ENCODE measurements at regions not wholly inside any gene's neighbourhood (a gene's known extent, or its start where the extent isn't known, plus 50 kb on each side); places are given as distances from the start of the nearest gene placed in this dataset.

GRCh38 chr10:8602821-8603220 lies 548.3 kb downstream of the GATA3 start:
- H3K9me2 ChIP-seq (replicated peaks; ENCODE audit: insufficient read depth, low read length): no peaks in the 10 kb centered on the region; the same call in 1 of the 2 replicates
- H2AFZ ChIP-seq (ENCODE audit: low read depth, low read length, severe bottlenecking): no peak overlapping the region
- H3K36me3 ChIP-seq (ENCODE audit: low read length): no peaks in the 10 kb centered on the region
- no peak overlapping the region for H3K27ac ChIP-seq (ENCODE audit: low read depth, low read length)
- H3F3A ChIP-seq (ENCODE audit: insufficient read depth): no peaks in the 10 kb centered on the region
- no peaks in the 10 kb centered on the region for H3K27me3 ChIP-seq (ENCODE audit: low read length)
- no peaks in the 10 kb centered on the region for H4K20me1 ChIP-seq (ENCODE audit: low read depth, low read length)
- no peak overlapping the region for H3K9ac ChIP-seq (ENCODE audit: low read length)
- no peak overlapping the region for H3K4me3 ChIP-seq (ENCODE audit: insufficient read depth, low read length, poor library complexity, severe bottlenecking)
- no peaks in the 10 kb centered on the region for H3K79me2 ChIP-seq (ENCODE audit: insufficient read depth, low read length)
- H3K4me2 ChIP-seq (ENCODE audit: low read depth, low read length, poor library complexity, severe bottlenecking): no peak overlapping the region
- TF ChIP-seq, protein P1, sequence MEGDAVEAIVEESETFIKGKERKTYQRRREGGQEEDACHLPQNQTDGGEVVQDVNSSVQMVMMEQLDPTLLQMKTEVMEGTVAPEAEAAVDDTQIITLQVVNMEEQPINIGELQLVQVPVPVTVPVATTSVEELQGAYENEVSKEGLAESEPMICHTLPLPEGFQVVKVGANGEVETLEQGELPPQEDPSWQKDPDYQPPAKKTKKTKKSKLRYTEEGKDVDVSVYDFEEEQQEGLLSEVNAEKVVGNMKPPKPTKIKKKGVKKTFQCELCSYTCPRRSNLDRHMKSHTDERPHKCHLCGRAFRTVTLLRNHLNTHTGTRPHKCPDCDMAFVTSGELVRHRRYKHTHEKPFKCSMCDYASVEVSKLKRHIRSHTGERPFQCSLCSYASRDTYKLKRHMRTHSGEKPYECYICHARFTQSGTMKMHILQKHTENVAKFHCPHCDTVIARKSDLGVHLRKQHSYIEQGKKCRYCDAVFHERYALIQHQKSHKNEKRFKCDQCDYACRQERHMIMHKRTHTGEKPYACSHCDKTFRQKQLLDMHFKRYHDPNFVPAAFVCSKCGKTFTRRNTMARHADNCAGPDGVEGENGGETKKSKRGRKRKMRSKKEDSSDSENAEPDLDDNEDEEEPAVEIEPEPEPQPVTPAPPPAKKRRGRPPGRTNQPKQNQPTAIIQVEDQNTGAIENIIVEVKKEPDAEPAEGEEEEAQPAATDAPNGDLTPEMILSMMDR (IDR thresholded peaks at IDR 0.05; ENCODE audit: insufficient read depth, low read length, poor library complexity, severe bottlenecking): no peak
- TF ChIP-seq EZH2phosphoT487 (conservative IDR thresholded peaks at IDR 0.05; ENCODE audit: low read length): no peak
- H3K9me3 ChIP-seq (ENCODE audit: insufficient read depth, low read length): no peaks in the 10 kb centered on the region

DNA sequence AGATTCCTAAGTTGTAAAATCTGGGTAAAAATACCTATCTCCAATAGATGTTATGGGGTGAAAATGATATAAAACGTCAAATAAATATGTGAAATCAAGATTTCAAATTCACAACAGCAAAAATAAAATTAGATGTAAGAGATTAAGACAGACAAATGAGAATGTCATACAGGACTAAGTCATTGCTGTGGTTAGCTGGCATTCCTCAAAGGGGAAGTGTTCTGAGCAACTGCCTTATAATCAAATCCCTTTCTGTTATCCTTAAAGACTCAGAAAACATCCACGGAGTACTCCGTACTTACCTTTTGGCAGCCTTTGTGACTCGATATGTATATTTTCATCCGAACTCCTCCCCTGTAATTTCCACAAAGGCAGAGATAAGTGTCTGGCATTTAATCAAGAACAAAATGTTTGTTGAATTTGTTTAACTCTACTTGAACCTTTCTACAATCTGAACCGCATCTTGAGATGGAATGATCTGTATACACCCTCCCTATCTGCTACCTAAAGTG lies 559.6 kb downstream of the GATA3 start:
- Histone ChIP-seq H3K4me2 (ENCODE audit: low read depth, low read length, poor library complexity, severe bottlenecking) (no peak overlapping the region), H4K20me1 (ENCODE audit: low read depth, low read length) (no peaks in the 10 kb centered on the region), H3F3A (ENCODE audit: insufficient read depth) (no peaks in the 10 kb centered on the region), H2AFZ (ENCODE audit: low read depth, low read length, severe bottlenecking) (no peak overlapping the region), H3K79me2 (ENCODE audit: insufficient read depth, low read length) (no peaks in the 10 kb centered on the region), H3K4me3 (ENCODE audit: insufficient read depth, low read length, poor library complexity, severe bottlenecking) (no peak overlapping the region), H3K27me3 (ENCODE audit: low read length) (no peaks in the 10 kb centered on the region), H3K9ac (ENCODE audit: low read length) (no peak overlapping the region), H3K9me2 (replicated peaks; ENCODE audit: insufficient read depth, low read length) (no peaks in the 10 kb centered on the region), H3K9me3 (ENCODE audit: insufficient read depth, low read length) (no peaks in the 10 kb centered on the region), H3K36me3 (ENCODE audit: low read length) (no peaks in the 10 kb centered on the region), H3K27ac (ENCODE audit: low read depth, low read length) (no peak overlapping the region)
- no peak for TF ChIP-seq EZH2phosphoT487 (conservative IDR thresholded peaks at IDR 0.05; ENCODE audit: low read length)
- TF ChIP-seq, protein P1 (IDR thresholded peaks at IDR 0.05; ENCODE audit: insufficient read depth, low read length, poor library complexity, severe bottlenecking): no peak

- Histone ChIP-seq H3K79me2 (ENCODE audit: insufficient read depth, low read length) (no peaks in the 10 kb centered on the region), H3K36me3 (ENCODE audit: low read length) (no peaks in the 10 kb centered on the region), H3F3A (ENCODE audit: insufficient read depth) (no peaks in the 10 kb centered on the region), H3K9me2 (replicated peaks; ENCODE audit: insufficient read depth, low read length) (no peaks in the 10 kb centered on the region), H2AFZ (ENCODE audit: low read depth, low read length, severe bottlenecking) (no peak overlapping the region), H3K9me3 (ENCODE audit: insufficient read depth, low read length) (no peaks in the 10 kb centered on the region), H3K9ac (ENCODE audit: low read length) (no peak overlapping the region), H3K27ac (ENCODE audit: low read depth, low read length) (no peak overlapping the region), H3K27me3 (ENCODE audit: low read length) (no peaks in the 10 kb centered on the region), H3K4me3 (ENCODE audit: insufficient read depth, low read length, poor library complexity, severe bottlenecking) (no peak overlapping the region), H4K20me1 (ENCODE audit: low read depth, low read length) (no peaks in the 10 kb centered on the region), H3K4me2 (ENCODE audit: low read depth, low read length, poor library complexity, severe bottlenecking) (no peak overlapping the region)
- TF ChIP-seq EZH2phosphoT487 (conservative IDR thresholded peaks at IDR 0.05; ENCODE audit: low read length): no peak
- TF ChIP-seq, protein P1 (IDR thresholded peaks at IDR 0.05; ENCODE audit: insufficient read depth, low read length, poor library complexity, severe bottlenecking): no peak
Observed at GRCh38 chr10:8615118-8615517, 560.6 kb downstream of the GATA3 start.
